Ovary (tissue), 7 donors: ENCODE measurements at regions not wholly inside any gene's neighbourhood (a gene's known extent, or its start where the extent isn't known, plus 50 kb on each side); places are given as distances from the start of the nearest gene placed in this dataset.

Experiments used
- DNase-seq, 5 donors: peaks; one replicate each; pipeline ENCODE4 v3.0.0-alpha.2; 2019 to 2020
- H3K27ac ChIP-seq, 2 donors: fragments of 200-600 bp; one replicate each; pipeline versions ENCODE4 v1.5.1 to v1.8.0; 2019 to 2022
- H3K27me3 ChIP-seq: fragments of 200-600 bp; one replicate; pipeline ENCODE4 v1.8.0; 2022
- H3K36me3 ChIP-seq: fragments of 200-600 bp; sonication (generic); one replicate; pipeline ENCODE4 v1.5.1; 2019
- H3K4me1 ChIP-seq: one replicate; pipeline ENCODE4 v1.8.1; 2013; ENCODE audit warnings: mild to moderate bottlenecking, moderate library complexity; ENCODE audit not compliant: insufficient read depth
- H3K4me3 ChIP-seq: fragments of 200-600 bp; sonication (generic); one replicate; pipeline ENCODE4 v1.5.1; 2017
- H3K9me3 ChIP-seq, 2 donors: fragments of 200-600 bp in 1 of 2; sonication (generic) in 1 of 2; one replicate each; pipeline versions ENCODE4 v1.5.1 to v1.8.1; 2013 to 2019; ENCODE audit warnings: mild to moderate bottlenecking in 1 of 2, moderate library complexity in 1 of 2
- CTCF ChIP-seq, 3 donors: fragments of 450-650 bp in 2 of 3; fragments of 200-600 bp in 1 of 3; IDR thresholded peaks; one replicate each; pipeline versions ENCODE4 v1.5.1 to v1.8.0; 2016 to 2022; ENCODE audit warnings: antibody characterized with exemption in 3 of 3, mild to moderate bottlenecking in 1 of 3
- EP300 ChIP-seq: sonication (generic); formaldehyde crosslinking; IDR thresholded peaks from one replicate; pipeline ENCODE4 v1.6.1; 2017; ENCODE audit warnings: antibody characterized with exemption
- POLR2A ChIP-seq: fragments of 450-650 bp; IDR thresholded peaks from one replicate; pipeline ENCODE4 v1.6.1; 2017; ENCODE audit warnings: antibody characterized with exemption, mild to moderate bottlenecking, moderate library complexity
- WGBS, 3 donors: extraction: QIAGEN DNeasy Blood & Tissue Kit in 1 of 3; methylation state at CpG; one replicate each; pipeline versions ENCODE4 v1.1.5 to v1.1.7; 2013 to 2017; 5-methylcytosine and 5-hydroxymethylcytosine counted together
- intact Hi-C, 4 donors: fragments of 100-400 bp; cut with DNase I; formaldehyde crosslinking; loops; one replicate each; pipeline versions ENCODE4 v1.11.0 to v1.15.1; 2022 to 2023
- donor health status: DM: no; HTN: no; CAD: no; lungs with moderate emphysema.
- donor health status: DM: no; HTN: no; CAD: no.
- donor health status: Bipolar disorder and iron deficiency.
- donor health status: DM: no; HTN: no; CAD: no.
- donor health status: DM: yes; HTN: yes; CAD: no.

- WGBS, 3 donors, result 83 to 88% (median 86%) methylated on average over 3 of the region's 3 CpGs
- peak in 1 of 5 donors; percentile 2 for DNase-seq
- Histone ChIP-seq H3K4me3 (no peak overlapping the region), H3K4me1 (no peaks in the 10 kb centered on the region), H3K36me3 (no peaks in the 10 kb centered on the region), H3K9me3 (no peaks in the 10 kb centered on the region), H3K27ac (no peak overlapping the region), H3K27me3 (no peaks in the 10 kb centered on the region)
- TF ChIP-seq POLR2A (no peak), EP300 (no peak), CTCF (IDR thresholded peaks at IDR 0.05) (no peak)
- intact Hi-C loops, result no loop called here
These were observed 177.9 kb downstream of the MACROH2A1 start for GRCh38 chr5:135221187-135221473.

GRCh38 chr5:135220394-135221186, 178.4 kb downstream of the MACROH2A1 start:
- intact Hi-C loops, result no loop called here
- 88 to 90% (median 90%) methylated on average over 7 of the region's 7 CpGs for WGBS, 3 donors
- H3K9me3 ChIP-seq, result no peaks in the 10 kb centered on the region
- H3K36me3 ChIP-seq, result no peaks in the 10 kb centered on the region
- peak in 1 of 5 donors; percentile 2 for DNase-seq
- no peaks in the 10 kb centered on the region for H3K4me1 ChIP-seq
- TF ChIP-seq CTCF (IDR thresholded peaks at IDR 0.05) (no peak), EP300 (no peak), POLR2A (no peak)
- no peaks in the 10 kb centered on the region for H3K27me3 ChIP-seq
- H3K27ac ChIP-seq, result no peak overlapping the region
- H3K4me3 ChIP-seq, result no peak overlapping the region

DNA sequence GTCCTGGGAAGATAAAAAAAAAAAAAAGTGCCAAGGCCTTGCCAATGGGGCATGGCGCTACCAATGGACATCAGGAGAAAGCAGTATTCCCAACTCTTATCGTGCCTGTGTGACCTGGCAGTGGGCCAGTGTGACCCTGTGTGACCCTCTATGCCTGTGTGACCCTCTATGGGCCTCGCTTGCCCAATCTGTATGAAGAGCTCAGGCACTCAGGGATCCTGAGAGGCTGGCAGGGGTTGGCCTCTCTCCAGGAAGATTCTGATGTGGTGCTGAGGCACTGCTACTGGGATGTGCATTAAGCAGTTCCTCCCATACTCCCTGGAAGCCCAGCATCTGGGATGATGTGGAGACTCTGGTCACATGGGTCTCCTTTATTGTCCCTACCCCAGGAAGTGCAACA, 179.2 kb downstream of the MACROH2A1 start:
- H3K4me1 ChIP-seq, result no peaks in the 10 kb centered on the region
- no peaks in the 10 kb centered on the region for H3K36me3 ChIP-seq
- 77 to 84% (median 81%) methylated on average over 3 of the region's 3 CpGs for WGBS, 3 donors
- TF ChIP-seq CTCF (IDR thresholded peaks at IDR 0.05) (no peak), EP300 (no peak)
- H3K27me3 ChIP-seq, result no peaks in the 10 kb centered on the region
- intact Hi-C loops, result no loop called here
- peak in 1 of 5 donors; percentile 6 for DNase-seq
- no peak overlapping the region for H3K27ac ChIP-seq
- no peaks in the 10 kb centered on the region for H3K9me3 ChIP-seq
- H3K4me3 ChIP-seq, result no peak overlapping the region

DNA sequence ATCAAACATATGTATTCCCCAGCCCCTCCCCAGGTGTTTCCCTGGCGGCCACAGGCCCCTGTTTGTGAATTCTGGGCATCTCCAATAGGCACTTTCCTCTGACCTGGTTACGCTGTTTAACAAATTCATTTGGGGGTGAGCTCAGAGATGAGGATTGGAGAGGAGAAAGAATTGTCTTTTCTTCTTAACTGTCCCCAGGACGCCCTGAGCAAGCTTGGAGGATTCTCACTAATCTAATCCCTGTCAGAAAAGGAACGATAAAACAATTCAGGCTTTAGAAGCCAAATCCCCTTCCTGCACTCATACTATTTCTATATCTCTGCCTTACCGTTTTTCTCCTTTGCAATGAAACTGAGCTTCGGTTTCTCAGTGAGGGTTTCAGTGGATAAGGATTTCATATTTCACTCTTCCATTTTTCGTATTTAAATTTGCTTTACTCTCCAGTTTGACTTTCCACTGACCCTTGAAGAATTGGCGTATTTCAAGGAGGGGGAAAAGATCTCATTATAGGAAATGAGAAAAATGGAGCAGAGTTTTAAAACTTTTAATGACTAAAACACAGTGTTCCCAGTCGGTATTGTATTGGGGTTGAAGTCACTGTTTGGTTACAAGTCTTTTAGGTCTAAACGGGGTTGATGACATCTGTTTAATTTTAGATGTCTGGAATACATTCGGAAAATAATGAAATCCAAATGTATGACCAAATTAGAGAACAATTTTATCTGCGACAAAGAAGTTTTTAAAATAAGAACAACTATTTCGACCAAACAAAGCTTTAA, 180.1 kb downstream of the MACROH2A1 start:
- Histone ChIP-seq H3K4me1 (no peaks in the 10 kb centered on the region), H3K4me3 (no peak overlapping the region), H3K9me3 (no peaks in the 10 kb centered on the region), H3K27me3 (no peaks in the 10 kb centered on the region), H3K27ac (no peak overlapping the region), H3K36me3 (no peaks in the 10 kb centered on the region)
- no peak for DNase-seq
- intact Hi-C loops, result no loop called here
- TF ChIP-seq EP300 (no peak), CTCF (IDR thresholded peaks at IDR 0.05) (no peak), POLR2A (no peak)
- WGBS, 3 donors, result 79 to 82% (median 82%) methylated on average over 13 of the region's 13 CpGs
